RPMI8226 (cell line): ENCODE measurements at regions not wholly inside any gene's neighbourhood (a gene's known extent, or its start where the extent isn't known, plus 50 kb on each side); places are given as distances from the start of the nearest gene placed in this dataset.
"Not testable (repeated sequence)": the region's sequence is repeated elsewhere in the genome, so short reads cannot be mapped to it uniquely, and the experiment has no call there.

ENCODE experiments used
- DNase-seq: peaks from one replicate; pipeline ENCODE4 v3.0.0-alpha.2; 2015

GRCh38 chr6:160804639-160805038 is 102.6 kb downstream of the PLG start:
- no peak for DNase-seq

- DNase-seq, result no peak
Observed at GRCh38 chr6:160808263-160808662, 106.2 kb downstream of the PLG start.

GRCh38 chr6:160810238-160810637 is 108.2 kb downstream of the PLG start:
- no peak for DNase-seq

GRCh38 chr6:160812097-160812496 is 110.1 kb downstream of the PLG start:
- DNase-seq, result no peak

- no peak for DNase-seq
Observed at GRCh38 chr6:160818934-160819333, 116.9 kb downstream of the PLG start.

- DNase-seq, result not testable (repeated sequence)
Observed at GRCh38 chr6:160820661-160821060, 118.6 kb downstream of the PLG start.

GRCh38 chr6:160831739-160832138 is 129.7 kb downstream of the PLG start:
- no peak for DNase-seq

- no peak for DNase-seq
Observed at GRCh38 chr6:160832422-160832821, 130.4 kb downstream of the PLG start.

- no peak for DNase-seq
Observed at GRCh38 chr6:160837146-160837545, 135.1 kb downstream of the PLG start.

- no peak for DNase-seq
Observed at GRCh38 chr6:160851031-160851430, 140.5 kb upstream of the MAP3K4 start.

GRCh38 chr6:160853946-160854345 is 137.6 kb upstream of the MAP3K4 start:
- DNase-seq, result no peak

- no peak for DNase-seq
Observed at GRCh38 chr6:160858886-160859285, 132.7 kb upstream of the MAP3K4 start.

- no peak for DNase-seq
Observed at GRCh38 chr6:160859822-160860221, 131.7 kb upstream of the MAP3K4 start.

- DNase-seq, result no peak
Observed at GRCh38 chr6:160861824-160862223, 129.7 kb upstream of the MAP3K4 start.

- no peak for DNase-seq
Observed at GRCh38 chr6:160863782-160864181, 127.8 kb upstream of the MAP3K4 start.

GRCh38 chr6:160871320-160871719 is 120.2 kb upstream of the MAP3K4 start:
- no peak for DNase-seq

- DNase-seq, result no peak
Observed at GRCh38 chr6:160881148-160881808, 110.3 kb upstream of the MAP3K4 start.

- no peak for DNase-seq
Observed at GRCh38 chr6:160882006-160882405, 109.6 kb upstream of the MAP3K4 start.

- DNase-seq, result no peak
Observed at GRCh38 chr6:160882791-160883279, 108.7 kb upstream of the MAP3K4 start.

GRCh38 chr6:160883560-160883959 is 108.0 kb upstream of the MAP3K4 start:
- DNase-seq, result no peak

- DNase-seq, result no peak
Observed at GRCh38 chr6:160883999-160884398, 107.6 kb upstream of the MAP3K4 start.

GRCh38 chr6:160889148-160889547 is 102.4 kb upstream of the MAP3K4 start:
- DNase-seq, result not testable (repeated sequence)

GRCh38 chr6:160891690-160892089 is 99.9 kb upstream of the MAP3K4 start:
- no peak for DNase-seq

- no peak for DNase-seq
Observed at GRCh38 chr6:160895562-160895961, 96.0 kb upstream of the MAP3K4 start.
